Urothelium cell line (cell line): ENCODE measurements at regions not wholly inside any gene's neighbourhood (a gene's known extent, or its start where the extent isn't known, plus 50 kb on each side); places are given as distances from the start of the nearest gene placed in this dataset.

Experiments
- DNase-seq: peaks from one replicate; pipeline ENCODE4 v3.0.0; 2011; ENCODE audit warnings: low spot score, mixed read lengths
- FAIRE-seq: peaks from 2 replicates; lab custom pipeline; 2011; peaks lifted over from hg19 to GRCh38; lab: Jason Lieb, UNC

DNA sequence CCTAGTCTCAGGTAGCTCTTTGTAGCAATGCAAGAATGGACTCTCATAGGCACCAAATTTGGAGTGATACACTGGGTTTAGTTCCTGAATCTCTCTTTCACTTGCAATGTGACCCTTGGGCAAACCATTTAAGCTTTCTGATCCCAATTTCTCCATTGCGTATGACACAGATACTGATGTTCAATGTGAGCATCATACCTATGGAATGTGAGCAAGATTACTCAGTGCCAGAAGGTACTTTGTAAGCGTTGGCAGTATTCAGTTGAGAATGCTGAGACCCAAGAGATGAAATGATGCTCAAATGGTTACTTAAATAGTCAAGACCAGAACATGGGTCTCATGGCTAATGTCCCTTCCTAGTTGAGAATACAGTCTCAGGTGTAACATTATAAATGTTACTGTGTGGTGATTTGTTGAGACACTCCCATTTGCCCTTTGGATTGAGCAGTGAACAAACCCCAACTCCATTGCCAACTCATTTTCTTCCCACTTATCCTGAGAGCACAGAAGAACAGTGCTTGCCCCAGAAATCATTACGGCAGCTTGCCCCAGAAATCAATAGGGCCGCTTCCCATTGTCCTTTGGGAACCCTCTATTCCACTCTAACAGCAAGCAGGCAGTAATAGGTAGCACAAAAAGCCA is 134.1 kb downstream of the SOX9 start:
- DNase-seq (no peak), FAIRE-seq (peak; percentile 86)

DNA sequence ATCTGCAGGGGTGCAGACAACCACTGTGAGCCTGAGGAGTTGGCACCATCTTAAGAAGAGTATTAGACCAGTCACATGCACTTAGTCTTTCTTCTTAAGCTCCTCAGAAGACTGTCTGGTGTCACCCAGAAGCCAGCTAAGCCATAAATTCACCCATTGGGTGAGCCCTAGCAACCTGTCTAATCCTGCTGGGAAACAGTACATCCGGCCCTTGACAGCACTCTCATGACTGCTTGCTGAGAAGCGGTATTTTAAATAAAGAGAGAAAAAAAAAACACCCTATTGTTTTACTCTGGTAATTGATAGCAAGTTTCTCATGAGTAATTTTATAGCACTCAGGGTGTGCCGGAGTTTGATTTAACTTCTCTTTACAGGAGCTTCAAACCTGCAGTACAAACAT is 134.7 kb downstream of the SOX9 start:
- FAIRE-seq = no peak
- no peak for DNase-seq

DNA sequence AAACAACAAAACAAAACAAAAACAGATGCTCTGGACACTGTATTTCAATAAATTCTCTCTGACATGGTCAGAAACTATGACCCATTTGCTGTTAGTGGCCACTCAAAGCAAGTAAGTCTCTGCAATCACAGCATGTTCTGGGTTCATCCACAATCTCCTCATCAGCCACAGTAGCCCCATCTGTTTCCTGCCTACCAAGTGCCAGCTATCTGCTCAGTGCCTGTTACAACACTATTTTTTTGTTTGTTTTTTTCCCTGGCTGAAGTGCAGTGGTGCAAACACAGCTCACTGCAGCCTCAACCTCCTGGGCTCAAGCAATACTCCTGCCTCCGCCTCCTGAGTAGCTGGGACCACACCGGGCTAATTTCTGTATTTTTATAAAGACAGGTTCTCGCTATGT is 137.9 kb downstream of the SOX9 start:
- FAIRE-seq (peak; percentile 17), DNase-seq (no peak)

GRCh38 chr17:72259922-72260321 is 139.1 kb downstream of the SOX9 start:
- DNase-seq (no peak), FAIRE-seq (no peak)

- no peak for DNase-seq
- FAIRE-seq = peak; percentile 71
Measured at GRCh38 chr17:72262766-72263165, 141.9 kb downstream of the SOX9 start.

GRCh38 chr17:72264682-72265405 is 144.0 kb downstream of the SOX9 start:
- no peak for DNase-seq
- no peak for FAIRE-seq

GRCh38 chr17:72266112-72266775 is 145.4 kb downstream of the SOX9 start:
- no peak for DNase-seq
- peak; percentile 85 for FAIRE-seq

DNA sequence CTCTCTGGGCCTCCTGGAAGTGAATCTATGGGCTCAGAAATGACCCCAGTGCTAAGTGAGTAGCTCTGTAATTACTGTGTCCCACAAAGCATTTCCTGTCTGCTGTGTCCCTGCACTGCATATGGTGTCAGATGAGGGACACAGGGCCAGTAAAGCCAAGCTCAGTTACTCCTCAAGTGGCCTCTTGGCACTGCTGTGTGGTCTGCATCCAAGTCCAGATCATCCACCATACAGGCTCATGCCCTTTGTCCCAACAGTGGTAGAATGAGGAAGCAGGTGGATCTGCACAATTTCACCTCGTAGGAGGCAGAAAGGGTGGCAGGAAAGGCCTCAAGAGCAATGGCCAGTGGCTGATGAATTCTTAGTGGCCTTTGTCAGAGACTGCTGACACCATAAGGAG is 146.8 kb downstream of the SOX9 start:
- FAIRE-seq = peak; percentile 76
- DNase-seq = no peak

DNA sequence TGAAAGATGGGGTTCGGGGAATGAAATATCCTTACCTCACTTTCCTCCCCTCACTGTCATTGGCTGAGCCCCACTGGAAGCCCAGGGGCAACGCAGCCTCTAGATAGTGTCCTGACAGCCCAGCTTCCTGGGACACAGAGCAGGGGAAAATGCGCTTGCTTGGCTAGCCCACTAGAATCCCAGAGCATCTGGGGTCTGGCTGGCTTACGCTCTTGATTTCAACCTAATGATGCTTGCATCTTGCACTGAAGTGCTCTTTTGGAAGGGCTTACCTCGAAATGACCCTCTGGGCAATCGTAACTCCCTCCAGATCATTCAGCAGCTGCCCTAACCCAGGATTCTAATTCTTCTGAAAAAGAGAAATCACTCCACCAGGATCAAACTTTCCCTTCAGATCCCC is 147.6 kb downstream of the SOX9 start:
- DNase-seq (no peak), FAIRE-seq (no peak)

GRCh38 chr17:72270273-72270924 is 149.6 kb downstream of the SOX9 start:
- DNase-seq (peak; percentile 33), FAIRE-seq (no peak)

DNA sequence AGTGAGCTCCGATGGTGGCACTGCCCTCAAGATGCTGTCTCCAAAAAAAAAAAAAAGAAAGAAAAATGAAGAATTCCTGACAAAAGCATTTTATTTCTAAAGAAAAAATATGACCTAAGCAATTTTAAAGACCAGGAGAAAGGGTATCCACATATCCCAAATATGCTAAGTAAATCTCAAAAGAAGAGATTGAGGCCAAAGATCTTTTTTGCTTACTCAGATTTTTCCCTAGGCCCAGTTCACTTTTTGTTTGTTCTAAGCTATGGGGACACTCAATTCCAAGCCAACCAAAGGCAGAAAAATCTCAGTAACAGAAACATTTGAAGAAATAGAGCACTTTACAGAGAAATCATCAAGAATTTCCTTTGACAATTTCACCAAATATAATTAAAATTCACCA is 150.8 kb downstream of the SOX9 start:
- FAIRE-seq = no peak
- DNase-seq = no peak

DNA sequence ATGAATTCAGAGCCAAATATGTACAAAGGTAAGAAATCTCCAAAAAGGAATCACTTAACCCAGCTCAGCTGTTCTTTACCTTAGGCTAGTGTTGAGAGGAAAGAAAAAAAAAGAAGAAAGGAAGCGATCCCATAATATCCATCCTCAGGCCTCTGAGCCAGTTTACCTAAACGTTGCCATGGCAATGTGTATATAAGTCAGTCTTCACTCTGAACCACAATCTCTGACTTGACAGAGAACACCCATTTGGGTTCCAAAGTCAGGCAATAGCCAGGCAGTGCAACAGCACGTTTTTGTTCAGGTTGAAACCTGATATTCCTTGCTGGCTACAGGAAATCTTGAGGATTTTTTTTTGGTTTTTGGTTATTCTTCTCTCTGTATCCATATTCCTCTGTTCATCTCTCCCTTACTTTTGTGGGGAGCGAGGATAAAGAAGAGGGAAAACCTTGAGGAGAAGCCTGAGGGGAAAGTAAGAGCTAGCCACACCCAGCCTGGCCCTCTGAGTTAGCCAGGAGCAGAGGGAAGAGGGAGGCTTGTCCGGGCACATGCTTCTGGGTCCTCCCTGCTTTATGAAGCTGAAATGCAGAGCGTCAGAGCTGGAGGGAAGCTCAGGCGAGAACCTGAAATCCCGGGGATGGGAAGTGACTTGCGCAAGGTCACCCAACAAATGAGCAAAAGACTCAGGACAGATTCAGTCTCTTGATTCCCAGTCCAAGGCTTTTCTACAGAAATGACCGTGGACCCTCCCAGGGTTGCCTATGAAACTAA is 152.7 kb downstream of the SOX9 start:
- DNase-seq (no peak), FAIRE-seq (no peak)

- FAIRE-seq (peak; percentile 23), DNase-seq (no peak)
Measured at GRCh38 chr17:72274614-72275013, 153.8 kb downstream of the SOX9 start.

DNA sequence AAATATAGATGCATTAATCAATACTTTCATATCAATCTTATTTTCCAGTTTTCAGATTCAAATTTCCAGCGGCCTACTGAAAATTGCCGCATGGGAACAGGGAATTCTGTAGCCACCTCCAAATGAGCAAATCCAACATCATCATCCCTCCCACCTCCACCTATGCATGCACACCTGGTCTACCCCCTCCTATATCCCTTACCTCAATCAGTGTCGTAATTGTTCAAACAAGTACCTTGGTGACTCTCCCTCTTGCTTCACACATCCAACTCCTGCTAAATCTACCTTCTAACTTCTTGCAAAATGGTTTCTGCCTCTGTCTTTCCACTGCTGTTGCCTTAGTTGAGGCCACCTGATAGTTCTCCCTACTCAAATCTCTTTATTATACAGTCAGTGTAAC is 160.1 kb downstream of the SOX9 start:
- FAIRE-seq (no peak), DNase-seq (no peak)

DNA sequence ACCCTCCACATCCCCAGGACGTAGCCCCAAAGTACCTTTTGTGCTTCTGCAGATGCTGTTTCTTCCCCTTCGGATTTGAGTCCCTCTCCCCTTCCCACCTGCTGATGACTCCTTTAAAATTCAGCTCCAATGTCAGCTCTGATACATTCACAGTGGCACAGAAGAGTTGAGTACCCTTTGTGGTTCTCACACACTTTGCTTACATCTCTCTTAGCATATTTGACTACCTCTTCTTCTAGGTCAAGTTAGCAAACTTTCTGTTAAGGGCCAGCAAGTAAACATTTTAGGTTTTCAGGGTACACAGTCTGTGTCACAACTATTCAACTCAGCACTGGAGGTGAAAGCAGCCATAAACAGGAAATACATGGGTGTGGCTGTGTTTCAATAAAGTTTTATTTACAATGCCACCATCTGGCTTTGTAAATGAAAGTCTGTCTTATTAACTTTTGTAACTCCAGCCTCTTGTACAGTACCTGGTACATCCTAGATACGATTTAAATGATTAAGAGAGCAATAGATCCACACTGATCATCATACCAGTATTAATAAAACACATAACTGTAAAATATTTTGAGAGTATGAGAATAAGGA is 161.7 kb downstream of the SOX9 start:
- DNase-seq = no peak
- no peak for FAIRE-seq

- FAIRE-seq (no peak), DNase-seq (no peak)
Measured at GRCh38 chr17:72284806-72285205, 164.0 kb downstream of the SOX9 start.

DNA sequence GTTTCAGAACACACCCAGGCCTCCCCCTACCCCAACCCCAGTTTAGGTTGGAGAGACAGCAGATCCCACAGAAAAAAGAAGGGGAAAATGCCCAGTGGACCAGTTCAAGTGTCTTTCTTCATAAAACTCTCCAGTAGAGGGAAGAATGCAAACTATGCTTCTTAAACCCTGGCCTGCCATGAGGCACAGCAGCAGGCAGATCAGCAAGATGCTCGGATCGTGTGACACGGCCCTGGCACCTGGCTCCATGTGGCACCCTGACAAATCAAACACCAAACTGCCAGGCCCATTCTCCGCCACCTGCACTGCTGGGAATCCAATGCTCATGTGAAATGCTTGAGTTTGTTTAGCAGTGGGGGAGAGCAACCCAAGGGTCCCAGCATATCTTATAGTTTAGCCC is 166.8 kb downstream of the SOX9 start:
- FAIRE-seq (peak; percentile 62), DNase-seq (no peak)

GRCh38 chr17:72294487-72294893 is 173.7 kb downstream of the SOX9 start:
- FAIRE-seq (no peak), DNase-seq (no peak)

DNA sequence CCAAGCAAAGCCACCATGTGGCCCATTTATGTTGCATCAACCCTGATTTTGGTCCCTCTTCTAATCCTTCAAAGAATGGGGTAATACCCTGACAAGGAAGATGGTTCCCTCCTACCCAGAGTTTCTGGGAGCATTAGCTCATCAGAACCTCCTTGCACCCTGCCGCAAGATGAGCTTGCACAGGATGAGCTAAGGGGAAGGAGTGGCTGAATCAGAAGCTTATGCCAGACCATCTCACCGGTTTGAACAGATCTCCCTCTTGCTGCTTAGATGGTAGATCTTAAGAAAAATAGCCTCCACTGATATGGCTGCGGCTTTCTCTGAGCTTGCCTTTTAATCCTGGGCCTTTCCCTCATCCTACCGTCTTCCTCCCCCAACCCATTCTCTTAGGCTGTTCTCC is 175.1 kb downstream of the SOX9 start:
- FAIRE-seq = peak; percentile 66
- no peak for DNase-seq

DNA sequence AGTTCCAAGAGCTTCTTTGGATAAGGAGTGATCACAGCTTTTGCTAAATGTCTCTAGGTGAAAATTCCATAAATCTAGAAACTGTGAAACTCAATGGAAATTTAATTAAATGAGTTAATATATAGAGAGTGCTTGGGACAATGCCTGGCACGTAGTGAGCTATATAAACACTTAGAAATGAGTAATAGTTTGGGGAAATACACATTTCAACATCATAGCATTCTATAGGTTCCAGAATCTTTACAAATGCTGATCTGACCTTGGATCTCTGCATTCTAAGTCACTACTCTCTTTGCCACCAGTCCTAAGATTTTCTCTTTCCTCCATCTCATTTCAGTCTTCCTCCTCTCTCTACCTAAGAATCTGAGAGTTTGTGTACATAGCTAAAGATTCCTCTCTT is 175.6 kb downstream of the SOX9 start:
- DNase-seq (no peak), FAIRE-seq (no peak)
